ENCODE measurements at regions not wholly inside any gene's neighbourhood (a gene's known extent, or its start where the extent isn't known, plus 50 kb on each side); places are given as distances from the start of the nearest gene placed in this dataset.

- CTCF ChIA-PET (ENCODE audit: partially characterized antibody), result interaction anchor here (0.7 to 4.0 kb wide), 2 partner anchors 11 kb away, joined by 3 to 19 read pairs; no protein-coding TSS in a partner anchor
- H3K56ac ChIP-seq (replicated peaks; ENCODE audit: insufficient read length, low read depth, low read length), result no peak overlapping the region
- POLR2A ChIA-PET (ENCODE audit: partially characterized antibody), result no interaction called here
- H3K79me1 ChIP-seq (ENCODE audit: low read depth, low read length), result no peaks in the 10 kb centered on the region
- no peak overlapping the region for H2BK20ac ChIP-seq (ENCODE audit: low read length)
- peaks cover 0 to 6% of the 10 kb centered on the region in 2 experiments; a peak in 2 of 4 replicates for H3K9me3 ChIP-seq (ENCODE audit: insufficient read depth in 2 of 2, low read depth in 1 of 2, low read length in 1 of 2)
- no peak overlapping the region for H2BK12ac ChIP-seq (ENCODE audit: low read depth, low read length)
- H4K5ac ChIP-seq (ENCODE audit: insufficient read length, low read depth, low read length), result no peak overlapping the region
- DNase-seq (ENCODE audit: low read depth in 1 of 2, low spot score in 2 of 2), result no peak
- H3K4ac ChIP-seq (replicated peaks; ENCODE audit: insufficient read length, low read depth, low read length), result no peak overlapping the region
- FAIRE-seq, result no peak
- H2BK15ac ChIP-seq (ENCODE audit: low read length), result no peak overlapping the region
- H4K8ac ChIP-seq (ENCODE audit: extremely low read depth, insufficient read depth, low read length), result no peak overlapping the region
- H3K18ac ChIP-seq (ENCODE audit: extremely low read depth, low read length), result no peak overlapping the region
- H3K9ac ChIP-seq (replicated peaks in 1 of 4; ENCODE audit: extremely low read depth in 1 of 4, low read depth in 3 of 4, low read length in 3 of 4), result no peak overlapping the region
- no peaks in the 10 kb centered on the region for H3K79me2 ChIP-seq (ENCODE audit: control insufficient read depth in 1 of 2, insufficient read depth in 2 of 2, low read length in 2 of 2)
- H4K91ac ChIP-seq (replicated peaks; ENCODE audit: insufficient read length, low read length), result no peak overlapping the region
- WGBS, 2 experiments (ENCODE audit: extremely low coverage in 1 of 2, insufficient coverage in 1 of 2, insufficient read length in 1 of 2, insufficient replicate concordance in 2 of 2, low coverage in 1 of 2, low lambda C conversion rate in 2 of 2, missing lambda C conversion rate in 1 of 2), result 89% methylated on average over 3 of the region's 3 CpGs; no CpG with 5 or more reads in 1 of the 2 experiments
- no peak overlapping the region for H3K23ac ChIP-seq (ENCODE audit: insufficient read length)
- no peak overlapping the region for H3K4me3 ChIP-seq (ENCODE audit: extremely low read depth in 1 of 4, insufficient read depth in 2 of 4, low read depth in 3 of 4, low read length in 4 of 4)
- H3K27me3 ChIP-seq (replicated peaks in 1 of 4; ENCODE audit: control insufficient read depth in 3 of 4, extremely low read depth in 1 of 4, insufficient read depth in 3 of 4, low read length in 3 of 4), result no peaks in the 10 kb centered on the region
- H3K4me2 ChIP-seq (ENCODE audit: insufficient read depth in 1 of 2, low read depth in 2 of 2, low read length in 2 of 2), result no peak overlapping the region
- TF ChIP-seq CBX8 (IDR thresholded peaks at IDR 0.05; ENCODE audit: borderline replicate concordance, low read depth, low read length) (no peak), BRCA1 (IDR thresholded peaks at IDR 0.05; ENCODE audit: low read depth, low read length) (no peak), ATF2 (IDR thresholded peaks at IDR 0.05; ENCODE audit: low read length) (no peak), SP4 (IDR thresholded peaks at IDR 0.05; ENCODE audit: low read length) (no peak), SAP30 (IDR thresholded peaks at IDR 0.05; ENCODE audit: insufficient read depth, insufficient replicate concordance, low read length) (no peak), SRF (IDR thresholded peaks at IDR 0.05; ENCODE audit: low read depth, low read length) (no peak), JUND (IDR thresholded peaks at IDR 0.05; ENCODE audit: low read length) (no peak), ASH2L (IDR thresholded peaks at IDR 0.05; ENCODE audit: low read length) (no peak), RNF2 (IDR thresholded peaks at IDR 0.05; ENCODE audit: borderline replicate concordance, low read depth, low read length, missing control alignments, poor library complexity, severe bottlenecking) (no peak), MAX (IDR thresholded peaks at IDR 0.05) (no peak), YY1 (IDR thresholded peaks at IDR 0.05; ENCODE audit: low read depth, low read length) (no peak)
- H3K14ac ChIP-seq (ENCODE audit: insufficient read length), result no peak overlapping the region
- no peak overlapping the region for H2BK120ac ChIP-seq (replicated peaks; ENCODE audit: low read depth, low read length)
- H3K4me1 ChIP-seq (replicated peaks in 1 of 4; ENCODE audit: control insufficient read depth in 3 of 4, insufficient read depth in 4 of 4, low read length in 3 of 4), result no peaks in the 10 kb centered on the region
- H2AK5ac ChIP-seq (ENCODE audit: low read depth, low read length), result no peak overlapping the region
- no peaks in the 10 kb centered on the region; the same call in 1 of the 2 replicates for H3K23me2 ChIP-seq (ENCODE audit: low read depth, low read length)
- H3K36me3 ChIP-seq (ENCODE audit: control insufficient read depth in 2 of 4, insufficient read depth in 4 of 4, low read length in 3 of 4), result no peaks in the 10 kb centered on the region
- H3K27ac ChIP-seq (ENCODE audit: low read depth, low read length), result no peak overlapping the region
- H4K20me1 ChIP-seq (replicated peaks in 1 of 2; ENCODE audit: control insufficient read depth in 1 of 2, insufficient read depth in 2 of 2, low read length in 2 of 2), result no peaks in the 10 kb centered on the region
- H2AFZ ChIP-seq (ENCODE audit: low read length), result no peak overlapping the region
- H2BK5ac ChIP-seq (ENCODE audit: low read depth, low read length), result no peak overlapping the region
Observed at GRCh38 chr12:85654456-85654840, 181.8 kb downstream of the RASSF9 start.
